Keratinocyte (primary cell): ENCODE measurements at regions not wholly inside any gene's neighbourhood (a gene's known extent, or its start where the extent isn't known, plus 50 kb on each side); places are given as distances from the start of the nearest gene placed in this dataset.

Experiments
- DNase-seq: peaks from one replicate; pipeline ENCODE4 v3.0.0-alpha.2; 2011; ENCODE audit warnings: low read depth, missing footprints, low spot score
- FAIRE-seq: peaks from 2 replicates; lab custom pipeline; 2011; peaks lifted over from hg19 to GRCh38; lab: Jason Lieb, UNC
- H2AFZ ChIP-seq: 2 replicates; pipeline ENCODE4 v1.6.0; 2012; ENCODE audit warnings: low read length, control low read depth, inconsistent platforms; ENCODE audit not compliant: control insufficient read depth
- H3K27ac ChIP-seq: 2 replicates; pipeline ENCODE4 v1.5.1; 2011; ENCODE audit warnings: low read length; ENCODE audit not compliant: control insufficient read depth, insufficient read depth
- H3K27me3 ChIP-seq: 3 replicates; pipeline ENCODE4 v1.6.0; 2011; ENCODE audit warnings: low read length; ENCODE audit not compliant: control insufficient read depth, insufficient read depth; ENCODE audit errors: extremely low read depth
- H3K36me3 ChIP-seq, 2 experiments: 2 replicates in 1 of 2; 3 replicates in 1 of 2; pipeline ENCODE4 v1.5.1; 2011; ENCODE audit warnings: low read length in 2 of 2, mild to moderate bottlenecking in 1 of 2; ENCODE audit not compliant: control insufficient read depth in 2 of 2, insufficient read depth in 2 of 2; ENCODE audit errors: extremely low read depth in 1 of 2
- H3K4me1 ChIP-seq: 3 replicates; pipeline ENCODE4 v1.5.1; 2011; ENCODE audit warnings: low read length; ENCODE audit not compliant: control insufficient read depth, insufficient read depth; ENCODE audit errors: extremely low read depth
- H3K4me2 ChIP-seq: 3 replicates; pipeline ENCODE4 v1.6.0; 2011; ENCODE audit warnings: low read depth, low read length; ENCODE audit not compliant: control insufficient read depth, insufficient read depth; ENCODE audit errors: extremely low read depth
- H3K4me3 ChIP-seq, 3 experiments: fragments of 200-600 bp in 1 of 3; sonication (generic) in 1 of 3; 2 replicates in 2 of 3; 3 replicates in 1 of 3; pipeline ENCODE4 v1.5.1; 2011 to 2016; ENCODE audit warnings: low read length in 3 of 3, mild to moderate bottlenecking in 3 of 3, control low read depth in 2 of 3, inconsistent platforms in 1 of 3, low read depth in 1 of 3, mixed read lengths in 1 of 3, mixed run types in 1 of 3, moderate library complexity in 1 of 3; ENCODE audit not compliant: control insufficient read depth in 2 of 3, insufficient read depth in 2 of 3; ENCODE audit errors: extremely low read depth in 1 of 3
- H3K79me2 ChIP-seq: 2 replicates; pipeline ENCODE4 v1.6.0; 2012; ENCODE audit warnings: low read length; ENCODE audit not compliant: control insufficient read depth, insufficient read depth
- H3K9ac ChIP-seq: 3 replicates; pipeline ENCODE4 v1.6.0; 2011; ENCODE audit warnings: low read length; ENCODE audit not compliant: control insufficient read depth, insufficient read depth; ENCODE audit errors: extremely low read depth
- H3K9me1 ChIP-seq: 3 replicates; pipeline ENCODE4 v1.6.0; 2011; ENCODE audit warnings: low read length; ENCODE audit not compliant: control insufficient read depth, insufficient read depth; ENCODE audit errors: extremely low read depth
- H3K9me3 ChIP-seq: 2 replicates; pipeline ENCODE4 v1.5.1; 2012; ENCODE audit warnings: low read depth, low read length; ENCODE audit not compliant: control insufficient read depth
- H4K20me1 ChIP-seq: 3 replicates; pipeline ENCODE4 v1.6.0; 2011; ENCODE audit warnings: low read length; ENCODE audit not compliant: control insufficient read depth, insufficient read depth; ENCODE audit errors: extremely low read depth
- CTCF ChIP-seq, 3 experiments: IDR thresholded peaks in 1 of 3; conservative IDR thresholded peaks in 1 of 3; optimal IDR thresholded peaks in 1 of 3; 2 replicates in 2 of 3; 3 replicates in 1 of 3; pipeline versions ENCODE3 to v1.5.1; 2011; ENCODE audit warnings: low read length in 3 of 3, mild to moderate bottlenecking in 3 of 3, moderate library complexity in 2 of 3, control low read depth in 1 of 3, inconsistent platforms in 1 of 3; ENCODE audit not compliant: insufficient read depth in 2 of 3; ENCODE audit errors: extremely low read depth in 1 of 3
- EZH2 ChIP-seq: IDR thresholded peaks from one replicate; pipeline ENCODE4 v1.6.1; 2012; ENCODE audit warnings: inconsistent platforms, mild to moderate bottlenecking, low read length, moderate library complexity
- dilution Hi-C: fragments of 300-500 bp; cut with MboI; formaldehyde crosslinking; loops from one replicate; pipeline ENCODE4 v1.7.0; 2020; ENCODE audit warnings: low sequenced_read_pairs; ENCODE audit not compliant: extremely low pct_ligation_motif_present

GRCh38 chr4:71187404-71188155 is 151.2 kb upstream of the SLC4A4 start:
- no peak for DNase-seq
- Histone ChIP-seq H3K27ac (no peak overlapping the region), H3K79me2 (no peaks in the 10 kb centered on the region), H3K27me3 (peaks cover 44% of the 10 kb centered on the region), H3K36me3 (no peaks in the 10 kb centered on the region), H3K9ac (no peak overlapping the region), H3K9me3 (no peaks in the 10 kb centered on the region), H4K20me1 (no peaks in the 10 kb centered on the region), H3K4me1 (peaks cover 7% of the 10 kb centered on the region), H2AFZ (no peak overlapping the region), H3K9me1 (no peaks in the 10 kb centered on the region), H3K4me3 (peak overlapping the region in 2 of 3 experiments; percentile 49 to 58), H3K4me2 (peak overlapping the region; percentile 76)
- TF ChIP-seq EZH2 (peak; percentile 76), CTCF (optimal IDR thresholded peaks at IDR 0.05 in 1 of 3, IDR thresholded peaks at IDR 0.05 in 1 of 3, conservative IDR thresholded peaks at IDR 0.05 in 1 of 3; ENCODE audit: extremely low read depth in 1 of 3, insufficient read depth in 2 of 3, low read length in 3 of 3) (no peak)
- dilution Hi-C loops = no loop called here
- FAIRE-seq = no peak

- TF ChIP-seq CTCF (optimal IDR thresholded peaks at IDR 0.05 in 1 of 3, IDR thresholded peaks at IDR 0.05 in 1 of 3, conservative IDR thresholded peaks at IDR 0.05 in 1 of 3; ENCODE audit: extremely low read depth in 1 of 3, insufficient read depth in 2 of 3, low read length in 3 of 3) (no peak), EZH2 (no peak)
- H3K9ac ChIP-seq = no peak overlapping the region
- H4K20me1 ChIP-seq = no peaks in the 10 kb centered on the region
- dilution Hi-C loops = no loop called here
- H3K9me1 ChIP-seq = no peaks in the 10 kb centered on the region
- H3K36me3 ChIP-seq = no peaks in the 10 kb centered on the region
- FAIRE-seq = no peak
- H3K27me3 ChIP-seq = peaks cover 44% of the 10 kb centered on the region
- no peaks in the 10 kb centered on the region for H3K79me2 ChIP-seq
- peaks cover 7% of the 10 kb centered on the region for H3K4me1 ChIP-seq
- no peak overlapping the region for H3K27ac ChIP-seq
- no peak overlapping the region for H2AFZ ChIP-seq
- H3K9me3 ChIP-seq = no peaks in the 10 kb centered on the region
- H3K4me3 ChIP-seq = no peak overlapping the region
- DNase-seq = no peak
- peak overlapping the region; percentile 76 for H3K4me2 ChIP-seq
These were observed 150.6 kb upstream of the SLC4A4 start for GRCh38 chr4:71188156-71188640.
